ENCODE measurements at regions not wholly inside any gene's neighbourhood (a gene's known extent, or its start where the extent isn't known, plus 50 kb on each side); places are given as distances from the start of the nearest gene placed in this dataset.
"Not testable (repeated sequence)": the region's sequence is repeated elsewhere in the genome, so short reads cannot be mapped to it uniquely, and the experiment has no call there.

DNA sequence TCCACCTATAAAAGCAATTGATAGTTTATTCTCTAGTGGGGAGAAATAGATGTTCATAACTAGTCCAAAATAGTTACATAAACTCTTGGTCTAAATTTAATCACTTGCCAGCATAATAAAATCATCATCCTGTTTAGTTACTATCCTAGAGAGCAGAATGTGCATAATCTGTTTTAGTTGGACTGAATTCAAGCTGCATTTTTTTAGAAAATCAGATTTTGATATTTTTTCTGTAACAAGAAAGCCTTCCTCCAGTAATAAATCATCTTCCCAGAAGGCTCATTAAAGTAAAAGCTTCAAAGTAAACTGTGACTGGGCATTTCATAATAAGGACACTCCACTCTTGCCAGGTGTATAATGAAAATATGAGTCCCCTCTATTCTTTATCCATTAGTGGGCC lies 453.1 kb downstream of the TRAM1L1 start:
- Histone ChIP-seq H3K27ac (no peak overlapping the region), H3K27me3 (no peaks in the 10 kb centered on the region), H3K9ac (no peak overlapping the region), H3K4me2 (no peak overlapping the region), H4K20me1 (no peaks in the 10 kb centered on the region), H3K4me1 (no peaks in the 10 kb centered on the region), H3K36me3 (no peaks in the 10 kb centered on the region), H3K9me3 (no peaks in the 10 kb centered on the region), H3K4me3 (no peak overlapping the region)
- no peak for TF ChIP-seq Cebpa-rat (IDR thresholded peaks at IDR 0.05)

GRCh38 chr4:116628598-116628997 lies 456.8 kb downstream of the TRAM1L1 start:
- no peak overlapping the region for H3K4me3 ChIP-seq
- H3K27me3 ChIP-seq: no peaks in the 10 kb centered on the region
- H4K20me1 ChIP-seq: no peaks in the 10 kb centered on the region
- no peaks in the 10 kb centered on the region for H3K9me3 ChIP-seq
- no peak overlapping the region for H3K27ac ChIP-seq
- no peaks in the 10 kb centered on the region for H3K36me3 ChIP-seq
- TF ChIP-seq Cebpa-rat (IDR thresholded peaks at IDR 0.05): no peak
- H3K9ac ChIP-seq: no peak overlapping the region
- no peak overlapping the region for H3K4me2 ChIP-seq
- no peaks in the 10 kb centered on the region for H3K4me1 ChIP-seq

- no peaks in the 10 kb centered on the region for H4K20me1 ChIP-seq
- no peaks in the 10 kb centered on the region for H3K4me1 ChIP-seq
- no peak overlapping the region for H3K9ac ChIP-seq
- H3K9me3 ChIP-seq: no peaks in the 10 kb centered on the region
- no peak overlapping the region for H3K4me2 ChIP-seq
- no peak overlapping the region for H3K27ac ChIP-seq
- H3K4me3 ChIP-seq: no peak overlapping the region
- no peaks in the 10 kb centered on the region for H3K27me3 ChIP-seq
- no peak for TF ChIP-seq Cebpa-rat (IDR thresholded peaks at IDR 0.05)
- H3K36me3 ChIP-seq: no peaks in the 10 kb centered on the region
Measured at GRCh38 chr4:116627545-116627944, 457.8 kb downstream of the TRAM1L1 start.

DNA sequence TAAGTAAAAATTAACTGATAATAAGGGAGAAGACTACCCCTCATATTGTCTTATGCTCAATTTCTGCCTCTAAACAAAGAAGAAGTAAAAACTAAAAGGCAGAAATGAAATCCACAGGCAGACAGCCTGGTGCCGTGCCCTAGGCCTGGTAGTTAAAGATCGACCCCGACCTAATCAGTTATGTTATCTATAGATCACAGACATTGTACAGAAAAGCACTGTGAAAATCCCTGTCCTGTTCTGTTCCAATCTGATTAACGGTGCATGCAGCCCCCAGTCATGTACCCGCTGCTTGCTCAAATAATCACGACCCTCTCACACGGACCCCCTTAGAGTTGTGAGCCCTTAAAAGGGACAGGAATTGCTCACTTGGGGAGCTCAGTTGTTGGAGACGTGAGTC lies 465.9 kb downstream of the TRAM1L1 start:
- H3K4me3 ChIP-seq, H3K9me3 ChIP-seq, H3K4me1 ChIP-seq: not testable (repeated sequence)

DNA sequence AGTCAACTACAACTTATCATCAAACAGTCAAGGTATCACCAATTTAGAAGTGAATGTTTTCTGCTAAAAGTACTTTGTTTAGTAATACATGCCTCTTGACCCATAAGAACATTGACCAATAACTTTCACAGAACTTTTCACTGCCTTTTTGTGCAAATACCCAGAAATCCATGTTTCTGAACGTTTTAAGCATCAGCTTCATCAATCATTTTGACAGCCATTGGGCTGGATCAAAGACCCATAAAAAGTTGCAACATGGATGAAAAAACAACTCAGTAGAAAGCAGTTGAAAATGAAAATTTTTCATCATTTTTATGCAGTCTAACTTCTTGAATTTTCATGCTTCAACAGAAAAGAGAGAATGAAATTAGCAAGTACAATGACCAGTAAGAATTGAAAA lies 466.7 kb downstream of the TRAM1L1 start:
- H3K27me3 ChIP-seq: no peaks in the 10 kb centered on the region

More for the DNA sequence above, 465.9 kb downstream of the TRAM1L1 start:
- H3K27me3 ChIP-seq, H4K20me1 ChIP-seq, H3K27ac ChIP-seq, H3K4me2 ChIP-seq, H3K36me3 ChIP-seq, H3K9ac ChIP-seq: not testable (repeated sequence)

GRCh38 chr4:116603096-116603495 lies 482.3 kb downstream of the TRAM1L1 start:
- H3K4me3 ChIP-seq: no peak overlapping the region
- no peaks in the 10 kb centered on the region for H3K27me3 ChIP-seq
- H3K4me2 ChIP-seq: no peak overlapping the region
- TF ChIP-seq Cebpa-rat (IDR thresholded peaks at IDR 0.05): no peak
- H3K27ac ChIP-seq: no peak overlapping the region
- peaks cover 18% of the 10 kb centered on the region for H3K9me3 ChIP-seq
- no peak overlapping the region for H3K9ac ChIP-seq
- no peaks in the 10 kb centered on the region for H3K4me1 ChIP-seq
- H3K36me3 ChIP-seq: no peaks in the 10 kb centered on the region
- H4K20me1 ChIP-seq: no peaks in the 10 kb centered on the region

More for the DNA sequence above, 466.7 kb downstream of the TRAM1L1 start:
- no peaks in the 10 kb centered on the region for H3K9me3 ChIP-seq
- H4K20me1 ChIP-seq: no peaks in the 10 kb centered on the region
- H3K36me3 ChIP-seq: no peaks in the 10 kb centered on the region
- no peak overlapping the region for H3K27ac ChIP-seq
- no peak overlapping the region for H3K4me2 ChIP-seq
- H3K4me1 ChIP-seq: no peaks in the 10 kb centered on the region
- no peak for TF ChIP-seq Cebpa-rat (IDR thresholded peaks at IDR 0.05)
- H3K4me3 ChIP-seq: no peak overlapping the region
- H3K9ac ChIP-seq: no peak overlapping the region

DNA sequence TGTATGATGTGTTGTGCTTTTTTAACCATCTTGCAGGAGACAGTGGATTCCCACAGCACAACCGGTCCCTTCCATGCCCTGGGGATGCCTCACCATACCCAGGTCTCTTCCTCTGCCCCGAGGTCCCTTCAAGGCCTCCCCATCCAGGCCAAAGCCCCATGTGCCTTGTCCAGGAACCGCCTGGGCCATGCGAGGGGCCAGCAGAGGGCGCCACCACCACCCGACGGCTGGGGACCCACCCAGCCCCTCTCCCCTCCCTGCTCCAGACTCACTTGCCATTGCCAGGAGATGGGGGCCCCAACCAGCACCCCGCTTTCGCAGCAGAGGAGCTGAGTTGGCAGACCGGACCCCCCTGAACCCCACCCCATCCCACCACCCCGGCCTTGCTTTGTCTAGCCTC lies 485.5 kb downstream of the TRAM1L1 start:
- no peak overlapping the region for H3K4me2 ChIP-seq
- no peaks in the 10 kb centered on the region for H3K27me3 ChIP-seq
- H3K4me3 ChIP-seq: no peak overlapping the region
- no peak for TF ChIP-seq Cebpa-rat (IDR thresholded peaks at IDR 0.05)
- H4K20me1 ChIP-seq: no peaks in the 10 kb centered on the region
- H3K4me1 ChIP-seq: no peaks in the 10 kb centered on the region
- no peaks in the 10 kb centered on the region for H3K36me3 ChIP-seq
- no peak overlapping the region for H3K27ac ChIP-seq
- H3K9me3 ChIP-seq: peaks cover 20% of the 10 kb centered on the region
- no peak overlapping the region for H3K9ac ChIP-seq

DNA sequence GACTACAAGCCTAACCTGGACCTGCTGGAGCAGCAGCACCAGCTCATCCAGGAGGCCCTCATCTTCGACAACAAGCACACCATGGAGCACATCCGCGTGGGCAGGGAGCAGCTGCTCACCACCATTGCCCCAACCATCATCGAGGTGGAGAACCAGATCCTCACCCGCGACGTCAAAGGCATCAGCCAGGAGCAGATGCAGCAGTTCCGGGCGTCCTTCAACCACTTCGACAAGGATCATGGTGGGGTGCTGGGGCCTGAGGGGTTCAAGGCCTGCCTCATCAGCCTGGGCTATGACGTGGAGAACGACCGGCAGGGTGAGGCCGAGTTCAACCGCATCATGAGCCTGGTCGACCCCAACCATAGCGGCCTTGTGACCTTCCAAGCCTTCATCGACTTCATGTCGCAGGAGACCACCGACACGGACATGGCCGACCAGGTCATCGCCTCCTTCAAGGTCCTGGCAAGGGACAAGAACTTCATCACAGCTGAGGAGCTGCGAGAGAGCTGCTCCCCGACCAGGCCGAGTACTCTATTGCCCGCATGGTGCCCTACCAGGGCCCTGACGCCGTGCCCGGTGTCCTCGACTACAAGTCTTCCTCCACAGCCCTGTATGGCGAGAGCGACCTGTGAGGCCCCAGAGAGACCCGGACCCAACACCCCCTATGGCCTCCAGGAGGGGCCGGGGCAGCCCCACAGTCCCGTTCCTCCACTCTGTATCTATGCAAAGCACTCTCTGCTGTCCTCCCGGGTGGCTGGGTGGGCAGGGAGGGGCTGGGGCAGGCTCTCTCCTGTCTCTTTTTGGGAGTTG lies 486.2 kb downstream of the TRAM1L1 start:
- Histone ChIP-seq H3K36me3 (no peaks in the 10 kb centered on the region), H3K4me2 (no peak overlapping the region), H3K27ac (no peak overlapping the region), H3K4me3 (no peak overlapping the region), H3K27me3 (no peaks in the 10 kb centered on the region), H3K4me1 (no peaks in the 10 kb centered on the region), H3K9me3 (peaks cover 20% of the 10 kb centered on the region), H3K9ac (no peak overlapping the region), H4K20me1 (no peaks in the 10 kb centered on the region)
- no peak for TF ChIP-seq Cebpa-rat (IDR thresholded peaks at IDR 0.05)

DNA sequence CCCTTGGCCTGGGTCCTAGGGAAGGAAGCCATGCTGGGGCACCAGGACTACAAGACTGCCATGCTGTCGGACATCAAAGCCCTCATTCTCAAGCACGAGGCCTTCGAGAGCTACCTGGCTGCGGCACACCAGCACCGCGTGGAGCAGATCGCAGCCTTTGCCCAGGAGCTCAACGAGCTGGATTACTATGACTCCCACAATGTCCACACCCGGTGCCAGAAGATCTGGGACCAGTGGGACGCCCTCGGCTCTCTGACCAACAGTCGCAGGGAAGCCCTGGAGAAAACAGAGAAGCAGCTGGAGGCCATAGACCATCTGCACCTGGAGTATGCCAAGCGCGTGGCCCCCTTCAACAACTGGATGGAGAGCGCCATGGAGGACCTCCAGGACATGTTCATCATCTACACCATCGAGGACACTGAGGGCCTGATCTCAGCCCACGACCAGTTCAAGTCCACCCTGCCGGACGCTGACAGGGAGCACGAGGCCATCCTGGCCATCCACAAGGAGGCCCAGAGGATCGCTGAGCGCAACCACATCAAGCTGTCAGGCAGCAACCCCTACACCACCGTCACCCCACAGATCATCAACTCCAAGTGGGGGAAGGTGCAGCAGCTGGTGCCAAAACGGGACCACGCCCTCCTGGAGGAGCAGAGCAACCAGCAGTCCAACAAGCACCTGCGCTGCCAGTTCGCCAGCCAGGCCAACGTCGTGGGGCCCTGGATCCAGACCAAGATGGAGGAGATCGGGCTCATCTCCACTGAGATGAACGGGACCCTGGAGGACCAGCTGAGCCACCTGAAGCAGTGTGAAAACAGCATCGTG lies 487.0 kb downstream of the TRAM1L1 start:
- no peaks in the 10 kb centered on the region for H3K36me3 ChIP-seq
- no peak for TF ChIP-seq Cebpa-rat (IDR thresholded peaks at IDR 0.05)
- H3K4me3 ChIP-seq: no peak overlapping the region
- H3K4me2 ChIP-seq: no peak overlapping the region
- peaks cover 20% of the 10 kb centered on the region for H3K9me3 ChIP-seq
- no peaks in the 10 kb centered on the region for H3K27me3 ChIP-seq
- H3K9ac ChIP-seq: no peak overlapping the region
- no peak overlapping the region for H3K27ac ChIP-seq
- no peaks in the 10 kb centered on the region for H3K4me1 ChIP-seq
- H4K20me1 ChIP-seq: no peaks in the 10 kb centered on the region

DNA sequence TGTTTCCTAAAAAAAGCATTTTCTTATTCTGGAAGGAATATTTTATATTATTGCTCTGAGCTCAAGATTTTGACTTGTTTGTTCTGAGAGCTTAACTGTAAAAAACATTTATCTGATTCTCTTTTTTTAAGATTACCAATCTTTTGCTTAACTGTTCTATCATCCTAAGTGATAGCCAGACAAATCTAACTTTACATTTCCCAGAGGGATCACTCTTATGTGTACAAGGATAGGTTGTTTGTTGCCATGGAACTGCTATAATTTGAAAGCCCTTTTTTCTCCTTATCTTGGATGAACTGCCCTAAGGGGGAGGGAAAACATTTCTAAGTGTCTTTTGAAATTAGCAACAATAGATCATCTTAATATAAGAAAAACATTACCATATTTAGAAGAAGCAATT lies 494.7 kb downstream of the TRAM1L1 start:
- Histone ChIP-seq H3K4me2 (no peak overlapping the region), H3K27me3 (no peaks in the 10 kb centered on the region), H3K27ac (no peak overlapping the region), H3K36me3 (no peaks in the 10 kb centered on the region), H3K9ac (no peak overlapping the region), H3K4me3 (no peak overlapping the region), H3K9me3 (no peaks in the 10 kb centered on the region), H4K20me1 (no peaks in the 10 kb centered on the region), H3K4me1 (no peaks in the 10 kb centered on the region)
- no peak for TF ChIP-seq Cebpa-rat (IDR thresholded peaks at IDR 0.05)

Data from BLaER1 (cell line).